ENCODE measurements at regions not wholly inside any gene's neighbourhood (a gene's known extent, or its start where the extent isn't known, plus 50 kb on each side); places are given as distances from the start of the nearest gene placed in this dataset.

GRCh38 chr5:104431002-104431620 is 868.5 kb upstream of the NUDT12 start:
- Histone ChIP-seq H3K27me3 (ENCODE audit: control insufficient read depth in 4 of 4, insufficient read depth in 4 of 4, low read length in 3 of 4) (no peaks in the 10 kb centered on the region), H3K36me3 (ENCODE audit: control insufficient read depth in 4 of 4, insufficient read depth in 3 of 4, low read depth in 1 of 4, low read length in 3 of 4) (no peaks in the 10 kb centered on the region), H3K4me1 (ENCODE audit: control insufficient read depth in 4 of 4, insufficient read depth in 4 of 4, low read length in 3 of 4) (no peaks in the 10 kb centered on the region), H3K27ac (ENCODE audit: low read depth in 1 of 2, low read length in 2 of 2) (no peak overlapping the region), H3K4me3 (ENCODE audit: low read depth in 1 of 3, low read length in 3 of 3) (no peak overlapping the region), H3K9ac (ENCODE audit: low read depth in 1 of 2, low read length in 2 of 2) (no peak overlapping the region), H3K9me3 (ENCODE audit: control insufficient read depth in 4 of 4, low read length in 3 of 4) (no peaks in the 10 kb centered on the region)
- DNase-seq (ENCODE audit: low spot score), result no peak
- WGBS, result 72% methylated on average over 4 of the region's 4 CpGs
- TF ChIP-seq JUND (IDR thresholded peaks at IDR 0.05) (no peak), YY1 (IDR thresholded peaks at IDR 0.05) (no peak), TAF1 (conservative IDR thresholded peaks at IDR 0.05) (no peak), FOXA2 (IDR thresholded peaks at IDR 0.05) (no peak), RXRA (IDR thresholded peaks at IDR 0.05) (no peak), SP1 (IDR thresholded peaks at IDR 0.05) (no peak), REST (IDR thresholded peaks at IDR 0.05) (no peak), MAX (IDR thresholded peaks at IDR 0.05) (no peak), HNF4A (conservative IDR thresholded peaks at IDR 0.05) (no peak), HNF4G (IDR thresholded peaks at IDR 0.05) (no peak), ZBTB33 (IDR thresholded peaks at IDR 0.05) (no peak), FOXA1 (IDR thresholded peaks at IDR 0.05) (no peak), EGR1 (IDR thresholded peaks at IDR 0.05; ENCODE audit: low read depth in 2 of 2) (no peak), NR2F2 (IDR thresholded peaks at IDR 0.05) (no peak), CTCF (IDR thresholded peaks at IDR 0.05; ENCODE audit: low read depth, low read length, missing input control) (no peak), RAD21 (IDR thresholded peaks at IDR 0.05) (no peak), ATF3 (IDR thresholded peaks at IDR 0.05) (no peak), GABPA (IDR thresholded peaks at IDR 0.05 in 1 of 2, conservative IDR thresholded peaks at IDR 0.05 in 1 of 2) (no peak)

Measured in liver (tissue), 8 donors.